T-helper 22 cell (primary cell): ENCODE measurements at regions not wholly inside any gene's neighbourhood (a gene's known extent, or its start where the extent isn't known, plus 50 kb on each side); places are given as distances from the start of the nearest gene placed in this dataset.

Source experiments
- DNase-seq: peaks from one replicate; pipeline ENCODE4 v3.0.0-alpha.2; 2020; ENCODE audit warnings: low read depth

DNA sequence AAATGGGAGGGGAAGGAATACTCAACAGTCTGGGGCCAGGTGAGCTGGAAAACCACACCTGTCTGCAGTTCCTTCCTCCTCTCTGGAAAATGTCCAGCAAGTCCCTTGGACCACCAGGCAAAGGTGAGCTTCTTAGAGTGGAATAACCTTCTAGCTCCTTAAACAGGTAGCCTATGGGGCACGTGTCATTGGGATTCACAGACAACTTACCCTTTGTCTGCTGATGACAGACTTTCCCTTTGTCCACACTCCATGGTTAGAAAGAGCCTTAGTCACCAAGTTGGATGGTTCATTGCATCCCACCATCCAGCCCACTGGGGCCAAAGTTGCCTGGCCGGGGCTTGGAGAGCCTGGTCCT, 98.0 kb upstream of the ITGA6 start:
- no peak for DNase-seq

DNA sequence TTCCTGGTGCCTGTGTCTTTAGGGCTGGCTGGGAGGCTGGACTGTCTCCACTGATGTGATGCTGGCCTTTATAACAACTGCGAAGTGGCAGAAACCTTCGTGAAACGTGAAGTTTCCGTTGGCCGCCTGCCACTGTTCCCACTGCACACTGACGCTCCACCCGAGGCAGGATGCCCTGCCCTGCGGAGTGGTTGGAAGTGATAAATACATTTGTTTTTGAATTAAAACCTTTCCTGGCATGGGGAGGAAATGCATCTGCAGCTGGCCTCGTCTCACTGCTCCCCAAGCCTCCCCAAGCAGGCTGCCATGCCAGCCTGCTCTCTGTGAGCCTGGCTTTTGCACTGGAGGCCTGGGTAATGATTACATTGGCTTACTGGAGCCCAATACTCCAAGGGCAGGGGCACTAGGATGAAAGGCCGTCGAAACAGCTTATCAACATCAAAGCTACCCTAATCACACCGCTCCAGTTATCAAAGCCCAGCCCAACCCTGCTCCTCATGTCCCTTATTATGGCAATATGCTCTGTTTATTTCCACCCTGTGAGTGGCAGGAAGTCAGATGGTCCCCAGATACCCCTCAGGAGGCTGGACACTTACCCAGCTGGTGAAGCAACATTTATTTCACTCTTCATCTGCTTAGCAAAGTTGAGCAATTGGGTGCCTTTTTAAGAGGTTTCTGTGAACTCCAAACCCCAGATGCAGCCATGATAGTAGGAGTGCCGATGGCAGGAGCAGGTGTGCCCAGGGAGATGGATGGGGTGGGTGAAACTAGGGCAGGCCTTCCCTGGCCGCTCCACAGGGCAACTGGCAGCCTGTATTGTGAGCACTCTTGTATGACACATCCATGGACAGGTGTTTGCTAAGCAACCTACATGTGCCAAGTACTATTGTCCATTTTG, 97.4 kb upstream of the ITGA6 start:
- DNase-seq = no peak

DNA sequence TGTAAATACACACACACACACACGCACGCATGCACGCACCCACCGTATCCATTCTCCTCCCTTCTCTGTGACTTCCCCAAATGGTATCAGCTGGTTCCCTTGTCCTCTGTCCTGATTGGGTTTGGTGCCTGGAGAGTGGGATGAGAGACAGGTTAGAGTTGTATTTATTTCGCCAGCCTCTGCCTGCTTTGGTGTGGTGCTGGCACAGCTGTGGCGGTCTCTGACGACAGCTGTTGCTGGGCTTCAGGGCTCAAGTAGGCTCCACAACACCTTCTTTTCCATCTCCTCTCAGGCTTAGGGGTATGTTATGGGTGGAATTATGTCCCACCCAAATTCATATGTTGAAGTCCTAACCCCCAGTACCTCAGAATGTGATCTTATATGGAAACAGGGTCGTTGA, 94.9 kb upstream of the ITGA6 start:
- DNase-seq = no peak

DNA sequence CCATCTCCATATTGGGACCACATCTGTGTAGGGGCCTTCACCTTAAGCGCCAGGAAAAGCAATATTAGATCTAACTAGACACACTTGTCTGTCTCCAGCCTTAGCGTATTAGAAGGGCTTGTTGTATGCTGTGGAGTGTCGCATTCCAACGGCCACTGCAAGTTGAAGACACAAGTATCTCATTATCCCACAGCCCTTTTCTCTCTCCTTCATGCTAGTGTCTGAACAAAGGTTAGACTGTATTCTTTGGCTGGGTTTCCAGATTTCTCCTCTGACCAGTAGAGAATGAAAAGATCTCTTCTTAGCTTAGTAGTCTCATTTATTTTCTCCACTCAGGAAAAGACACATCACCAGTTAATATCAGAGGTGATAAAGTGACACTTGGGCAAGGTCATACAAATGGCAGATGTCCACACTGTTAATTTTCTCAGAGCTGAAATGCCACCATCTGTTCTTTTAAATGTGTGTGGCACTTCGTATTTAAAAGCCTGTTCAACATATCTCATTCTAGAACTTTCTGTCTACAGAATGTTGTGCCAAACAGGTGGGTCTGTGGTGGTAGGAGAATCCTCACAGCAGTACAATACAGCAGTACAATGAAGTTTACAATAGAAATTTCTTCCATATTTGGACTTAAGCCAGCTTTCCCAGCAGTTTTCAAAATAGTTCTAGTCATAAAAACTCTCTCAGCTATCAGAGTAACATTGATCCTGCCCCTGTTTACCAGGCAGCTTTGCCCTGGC, 94.0 kb upstream of the ITGA6 start:
- DNase-seq = no peak

DNA sequence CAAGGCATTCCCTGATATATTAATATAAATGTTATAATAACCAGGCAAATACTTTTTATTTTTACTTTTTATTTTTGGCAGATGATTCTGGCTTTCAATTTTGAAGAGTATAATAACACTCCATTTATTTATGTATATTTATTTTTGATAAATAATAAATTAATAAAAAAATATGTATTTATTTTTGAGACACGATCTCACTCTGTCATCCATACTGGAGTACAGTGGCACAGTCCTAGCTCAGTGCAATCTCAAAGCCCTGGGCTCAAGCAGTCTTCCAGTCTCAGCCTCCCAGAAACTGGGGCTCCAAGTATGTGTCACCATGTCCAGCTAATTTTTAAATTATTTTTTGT, 93.4 kb upstream of the ITGA6 start:
- no peak for DNase-seq

DNA sequence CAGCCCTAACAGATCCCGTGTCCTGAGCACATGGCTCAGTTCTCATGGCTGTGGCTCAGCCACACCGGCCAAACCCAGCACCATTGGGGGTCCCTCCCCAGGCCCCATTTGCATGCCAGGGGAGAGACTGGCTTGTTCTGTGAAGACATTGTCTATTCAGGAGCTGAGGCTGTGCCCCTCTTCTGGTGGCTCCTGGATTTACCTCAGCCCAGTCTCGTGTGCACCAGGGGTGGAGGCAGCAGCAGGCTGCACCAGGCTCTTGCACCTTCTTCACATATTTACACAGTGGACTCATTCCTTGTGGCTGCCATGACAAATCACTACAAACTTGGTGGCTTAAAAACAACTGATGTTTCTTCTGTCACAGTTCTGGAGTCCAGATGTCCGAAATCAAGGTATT, 92.4 kb upstream of the ITGA6 start:
- no peak for DNase-seq

DNA sequence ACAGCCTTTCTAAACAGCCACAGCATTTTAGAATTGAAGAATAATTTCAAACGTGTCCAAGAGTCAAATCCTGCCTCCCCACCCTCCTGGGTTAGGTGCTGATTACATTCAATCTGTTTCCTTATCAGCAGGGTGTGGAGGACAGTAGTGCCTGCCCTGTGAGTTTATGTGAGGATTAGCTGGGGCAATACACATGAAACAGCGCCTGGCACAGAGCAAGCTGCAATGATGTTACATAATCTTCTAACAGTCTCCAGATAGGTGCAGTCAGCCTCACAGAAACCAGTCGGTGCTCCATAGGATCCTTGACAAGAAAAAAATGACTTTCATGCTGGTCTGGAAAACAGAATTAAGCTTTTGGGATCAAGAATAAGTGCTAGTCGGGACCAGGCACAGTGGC, 91.7 kb upstream of the ITGA6 start:
- DNase-seq = no peak

DNA sequence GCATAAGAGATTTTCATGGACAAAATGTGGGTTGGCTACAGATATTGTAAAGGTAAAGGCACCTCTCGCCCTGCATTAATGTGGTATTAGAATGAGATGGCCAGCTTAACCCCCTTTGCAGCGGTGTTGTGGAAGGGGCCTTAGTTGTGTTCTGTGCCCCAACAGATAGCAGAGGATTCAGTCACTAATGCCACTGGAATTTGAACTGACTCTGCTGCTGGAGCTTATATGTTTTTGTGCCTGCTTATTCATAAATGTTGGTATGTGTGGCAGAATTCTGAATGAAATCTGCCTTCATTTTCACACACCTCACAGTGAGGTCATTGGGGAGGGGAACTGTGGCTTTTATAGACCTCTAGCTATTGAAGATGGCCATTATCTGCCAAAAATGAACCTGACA, 90.7 kb upstream of the ITGA6 start:
- no peak for DNase-seq

DNA sequence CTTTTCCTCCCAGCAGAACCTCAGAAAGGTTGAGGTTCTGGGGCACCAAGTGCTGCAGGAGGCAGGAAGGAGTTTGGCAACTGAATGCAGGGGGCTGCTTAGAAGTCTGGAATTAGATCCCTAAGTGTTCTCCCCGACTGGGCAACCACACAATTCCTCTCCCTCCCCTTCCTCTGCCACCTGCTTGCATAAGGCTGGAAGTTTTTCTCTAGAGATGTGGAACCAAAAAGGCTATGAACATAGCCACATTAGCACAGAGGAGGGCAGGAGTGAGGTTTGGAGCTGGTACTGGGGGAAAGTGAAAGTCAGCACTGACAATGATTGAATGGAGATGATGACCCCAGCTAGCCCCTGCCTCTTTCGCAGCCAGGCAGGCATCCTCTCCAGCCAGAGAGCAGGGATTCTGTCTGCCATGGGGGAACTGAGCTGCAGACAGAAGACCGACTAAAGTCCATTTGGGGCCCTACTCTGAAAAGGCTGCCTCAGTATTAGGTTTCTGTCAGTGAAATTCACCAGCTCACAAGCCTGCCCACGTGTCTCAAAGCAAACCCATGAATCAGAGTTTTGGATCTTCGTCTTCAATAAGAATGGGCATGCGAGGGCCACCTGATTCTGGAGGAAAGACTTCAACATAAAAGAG, 87.9 kb upstream of the ITGA6 start:
- no peak for DNase-seq

DNA sequence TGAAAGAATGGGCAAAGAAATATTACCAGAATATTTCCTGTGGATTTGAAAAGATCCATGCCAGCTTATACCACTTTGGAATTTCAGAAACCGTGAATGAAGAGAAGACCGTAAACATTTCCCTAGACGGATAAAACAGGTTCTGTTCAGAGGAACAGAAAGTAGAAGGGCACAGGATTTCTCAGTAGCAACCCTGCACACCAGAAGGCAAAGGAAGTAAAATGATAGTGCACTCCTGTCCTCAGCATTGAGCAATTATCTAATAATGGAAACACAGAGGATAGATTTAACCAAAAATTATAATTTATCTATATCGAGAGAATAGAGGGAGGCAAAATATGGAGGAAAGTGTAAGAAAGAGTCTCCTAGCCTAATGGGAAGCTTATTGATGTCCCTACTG, 87.0 kb upstream of the ITGA6 start:
- no peak for DNase-seq

DNA sequence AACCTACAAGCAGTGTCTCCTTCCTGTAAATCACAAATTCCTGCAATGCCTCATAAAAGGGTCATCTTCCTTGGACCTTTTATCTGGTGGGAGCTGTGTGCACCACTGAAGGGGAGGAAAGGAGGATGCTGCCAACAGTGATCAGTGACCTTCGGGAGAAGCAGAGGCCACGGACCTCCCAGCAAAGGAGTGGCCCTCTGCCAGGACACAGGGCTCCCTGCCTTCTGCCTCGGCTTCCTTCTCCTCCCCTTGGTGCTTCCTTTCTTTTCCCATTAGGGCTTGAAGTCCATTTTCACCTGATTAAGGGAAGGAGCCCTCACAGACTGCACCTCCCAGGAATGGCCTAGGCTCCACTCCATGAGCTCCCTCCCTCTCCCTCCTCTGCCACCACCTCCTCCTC, 85.3 kb upstream of the ITGA6 start:
- no peak for DNase-seq

DNA sequence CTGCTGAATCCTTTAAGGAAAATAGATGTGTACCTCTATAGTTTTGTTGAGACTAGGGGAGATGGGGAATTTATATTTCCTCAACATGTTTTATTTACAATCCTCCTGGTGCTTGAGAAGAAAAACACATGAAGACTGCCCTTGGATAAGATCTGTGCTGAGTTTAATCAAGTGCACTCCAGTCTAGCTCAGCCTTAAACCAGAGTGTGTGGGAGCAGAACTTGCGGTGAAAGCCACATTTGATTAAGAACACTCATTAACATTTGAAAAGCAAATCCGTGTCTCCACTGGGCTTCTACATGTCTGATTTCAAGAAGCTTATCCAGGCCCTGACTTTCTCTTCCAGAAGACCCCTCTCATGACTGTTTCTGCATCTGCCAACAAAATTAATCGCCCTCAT, 84.8 kb upstream of the ITGA6 start:
- no peak for DNase-seq

DNA sequence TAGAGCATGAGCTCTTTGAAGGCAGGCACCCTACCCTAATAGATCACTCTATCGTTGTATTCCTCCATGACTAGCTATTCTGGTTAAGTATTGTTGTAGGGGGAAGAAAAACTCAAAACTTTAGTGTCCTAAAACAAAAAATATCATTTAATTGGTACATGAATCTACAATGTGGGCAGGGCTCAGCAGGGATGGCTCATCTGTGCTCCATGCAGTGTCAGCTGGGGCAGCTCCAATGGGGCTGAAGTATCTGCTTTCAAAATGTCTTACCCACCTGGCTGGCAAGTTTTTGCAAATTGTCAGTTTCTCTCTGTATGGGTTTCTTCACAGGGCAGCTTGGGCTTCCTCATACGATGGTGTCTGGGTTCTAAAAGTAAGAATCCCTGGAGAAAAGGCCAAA, 83.2 kb upstream of the ITGA6 start:
- DNase-seq = no peak

DNA sequence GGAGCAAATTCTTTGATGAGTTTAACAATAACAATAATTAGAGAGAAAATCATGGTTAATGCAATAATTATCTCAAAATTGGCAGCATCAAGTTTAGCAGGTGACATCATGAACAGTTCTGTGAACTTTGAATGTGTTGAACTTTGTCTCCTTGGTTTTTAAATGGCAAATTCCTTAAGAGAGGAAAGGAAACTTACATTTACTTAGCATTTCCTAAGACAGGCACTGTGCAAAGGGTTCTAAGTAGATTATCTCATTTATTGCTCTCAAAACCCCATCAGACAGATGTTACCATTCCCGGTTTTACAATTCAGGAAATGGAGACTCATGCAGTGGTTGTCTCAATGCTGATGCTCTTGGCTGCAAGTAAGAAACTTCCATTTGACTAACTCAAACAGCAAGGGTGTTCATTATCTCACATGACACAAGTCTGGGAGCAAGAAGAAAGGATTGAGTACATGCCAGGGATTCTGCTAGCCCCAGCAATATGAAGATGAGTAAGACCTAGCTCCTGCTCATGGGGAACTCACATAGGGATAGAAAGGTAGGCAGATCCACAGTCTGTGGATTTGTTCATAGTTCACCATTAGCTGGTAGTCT, 81.3 kb upstream of the ITGA6 start:
- DNase-seq = no peak

DNA sequence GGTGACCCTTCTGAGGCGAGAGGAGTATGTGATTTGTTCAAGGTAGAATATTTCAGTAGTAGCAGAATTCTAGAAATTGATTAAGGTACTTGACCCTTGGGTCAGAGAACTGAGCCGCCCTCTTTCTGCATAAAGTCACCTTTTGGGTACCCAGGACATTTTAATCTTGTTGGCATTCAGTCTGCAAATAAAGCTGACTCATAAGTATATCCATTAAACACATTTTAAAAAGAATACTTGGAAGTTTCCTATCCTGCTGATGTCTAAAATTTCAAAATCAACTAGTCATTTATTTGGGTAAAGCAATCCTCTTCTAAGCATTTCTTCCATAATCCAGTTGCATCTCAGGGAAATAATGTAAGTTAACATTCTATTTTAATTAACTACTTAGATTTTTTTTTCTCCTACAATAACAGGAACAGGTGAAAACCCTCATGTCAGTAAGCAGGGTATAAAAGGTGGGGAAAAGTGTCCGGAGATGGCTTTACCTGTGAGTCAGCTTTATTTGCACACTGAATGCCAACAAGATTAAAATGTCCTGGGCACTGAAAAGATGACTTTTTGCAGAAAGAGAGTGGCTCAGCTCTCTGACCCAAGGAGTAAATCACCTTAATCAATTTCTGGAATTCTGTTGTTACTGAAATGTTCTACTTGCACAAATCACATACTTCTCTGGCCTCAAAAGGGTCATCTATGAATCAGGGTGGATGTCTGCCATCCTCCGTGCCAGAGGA, 78.7 kb upstream of the ITGA6 start:
- DNase-seq = no peak

DNA sequence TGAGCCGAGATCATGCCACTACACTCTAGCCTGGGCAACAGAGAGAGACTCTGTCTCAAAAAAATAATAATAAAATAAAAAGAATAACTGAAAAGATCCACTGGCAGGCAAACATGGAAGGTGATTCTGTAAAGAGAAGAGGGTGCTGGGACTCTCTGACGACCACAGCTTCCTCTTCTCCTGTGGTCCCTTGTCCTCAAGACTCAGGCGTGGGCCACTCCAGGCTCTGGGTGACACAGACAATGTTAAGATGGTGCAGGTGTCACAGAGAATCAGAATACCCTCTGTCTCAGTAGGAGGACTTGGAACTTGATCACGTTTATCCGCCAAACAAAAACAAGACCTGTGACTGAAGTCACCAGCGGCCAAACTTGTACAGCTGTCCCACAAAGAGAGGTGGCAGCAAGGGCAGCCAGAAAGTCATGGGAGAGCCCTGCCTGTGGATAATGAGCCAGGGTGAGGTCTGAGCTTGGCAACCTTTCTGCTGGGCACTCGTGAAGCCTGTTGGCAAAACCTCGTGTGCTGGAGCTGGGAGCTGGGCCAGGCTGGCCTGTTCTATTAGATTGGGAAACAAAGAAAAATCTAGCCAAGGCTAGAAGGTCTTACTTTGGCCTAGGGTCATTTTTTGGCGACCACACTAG, 76.4 kb upstream of the ITGA6 start:
- no peak for DNase-seq

DNA sequence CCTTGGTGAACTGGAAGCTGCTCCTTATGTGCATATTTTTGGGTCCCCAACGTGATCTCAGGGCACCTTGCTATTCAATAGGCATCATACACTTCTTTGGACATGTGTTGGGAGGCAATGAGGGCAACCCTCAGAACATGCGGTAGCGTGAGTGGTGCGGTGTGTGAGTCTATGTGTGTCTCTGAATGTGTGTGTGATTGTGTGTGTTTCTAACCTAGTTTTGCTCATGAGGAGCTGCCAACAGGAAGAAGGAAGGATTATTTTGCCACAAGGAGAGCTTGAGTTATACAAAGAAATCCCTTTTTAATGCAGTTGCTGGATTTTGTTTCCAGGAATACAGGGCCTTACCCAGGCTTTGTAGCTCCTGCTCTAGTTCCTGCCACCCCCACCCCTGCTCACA, 75.8 kb upstream of the ITGA6 start:
- DNase-seq = no peak

DNA sequence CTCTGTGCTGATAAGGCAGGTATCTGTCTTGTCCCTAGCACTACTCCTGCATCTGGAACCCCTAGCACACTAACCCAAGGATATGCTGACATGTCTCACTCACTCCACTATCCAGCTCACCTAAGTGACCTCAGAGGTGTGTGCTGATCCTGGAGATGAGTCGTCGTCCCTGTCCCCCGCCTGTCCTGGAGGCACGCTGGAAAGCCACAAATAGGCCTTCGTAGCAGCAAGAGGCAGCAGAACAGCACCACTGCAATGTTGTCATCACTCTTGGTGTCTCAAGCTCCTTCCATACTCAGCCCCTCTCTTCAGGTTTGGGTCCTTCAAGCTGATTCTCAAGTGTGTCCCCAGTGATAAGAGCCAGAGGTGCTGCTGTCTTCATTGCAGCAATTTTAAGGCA, 73.0 kb upstream of the ITGA6 start:
- DNase-seq = no peak

DNA sequence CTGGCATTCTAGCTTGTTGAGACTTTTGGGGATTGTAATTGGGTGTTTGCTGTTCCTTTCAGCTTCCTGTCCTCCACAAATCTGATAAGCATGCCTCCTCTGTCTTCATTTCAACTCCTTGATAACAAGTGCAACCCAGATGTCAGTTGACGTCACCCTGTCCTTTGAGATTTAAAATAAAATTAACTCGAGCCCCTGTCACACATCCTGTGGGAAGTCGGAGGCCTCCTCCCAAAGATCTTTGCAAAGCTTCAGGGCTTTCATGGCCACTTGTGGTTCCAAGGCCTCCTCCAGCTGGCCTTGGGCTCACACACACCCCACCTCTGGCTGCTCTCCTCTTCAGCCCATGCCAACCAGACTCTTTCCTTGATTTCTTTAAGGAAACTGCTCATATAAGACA, 69.9 kb upstream of the ITGA6 start:
- DNase-seq = no peak

DNA sequence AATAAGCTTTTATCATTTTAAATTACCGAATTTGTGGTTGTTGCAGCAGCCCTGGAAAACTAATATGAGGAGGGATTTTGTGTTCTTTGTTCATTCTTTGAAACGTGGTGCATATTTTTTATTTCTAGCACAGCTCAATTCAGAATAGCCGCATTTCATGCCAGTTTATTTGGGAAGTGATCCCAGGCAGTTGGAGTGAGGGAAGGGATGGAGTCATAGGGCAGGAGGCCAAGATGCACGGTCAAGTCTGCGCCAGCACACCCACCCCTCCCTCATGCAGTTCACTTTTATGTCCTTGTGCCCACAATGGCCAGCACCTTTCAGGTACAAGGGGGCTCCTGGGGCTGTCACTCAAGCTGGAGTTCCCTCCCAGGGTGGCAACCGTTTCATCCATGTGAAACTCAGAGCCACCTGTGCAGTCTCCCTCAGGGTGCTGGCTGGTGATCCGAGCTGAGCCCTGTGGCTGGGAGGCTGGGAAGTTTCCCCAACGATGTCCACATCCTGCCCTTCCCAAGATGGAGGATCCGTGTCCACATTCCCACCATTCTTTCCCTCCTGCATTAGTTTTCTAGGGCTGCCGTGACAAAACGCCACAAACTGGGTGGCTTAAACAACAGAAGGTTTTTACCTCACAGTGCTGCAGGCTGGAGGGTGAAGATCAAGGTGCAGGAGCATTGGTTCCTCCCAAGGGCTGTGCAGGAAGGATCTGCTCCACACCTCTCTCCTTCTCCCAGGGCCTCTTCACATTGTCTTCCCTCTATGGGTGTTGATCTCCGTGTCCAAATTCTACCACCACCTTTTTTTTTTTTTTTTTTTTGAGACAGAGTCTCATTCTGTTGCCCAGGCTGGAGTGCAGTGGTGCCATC, 68.5 kb upstream of the ITGA6 start:
- DNase-seq = no peak

DNA sequence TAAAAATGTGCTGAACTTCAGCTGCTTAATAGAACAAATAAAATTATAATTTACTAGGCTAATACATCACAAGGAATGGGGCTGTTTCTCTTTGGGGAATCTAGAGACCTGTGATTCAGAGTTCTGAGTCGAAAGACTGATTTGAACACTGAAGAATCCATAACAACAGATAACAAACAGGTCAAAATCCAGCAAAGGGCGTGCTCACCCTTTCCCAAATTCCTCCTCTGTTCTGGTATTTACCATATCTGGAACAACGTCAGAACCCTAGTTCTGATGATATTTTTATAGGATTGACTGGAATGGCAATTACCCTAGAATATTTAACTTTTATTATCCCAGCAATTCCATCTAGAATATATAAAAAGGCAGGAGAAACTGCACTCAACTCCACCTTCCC, 66.0 kb upstream of the ITGA6 start:
- no peak for DNase-seq
